ENCODE measurements at regions not wholly inside any gene's neighbourhood (a gene's known extent, or its start where the extent isn't known, plus 50 kb on each side); places are given as distances from the start of the nearest gene placed in this dataset.
"Not testable (repeated sequence)": the region's sequence is repeated elsewhere in the genome, so short reads cannot be mapped to it uniquely, and the experiment has no call there.

DNA sequence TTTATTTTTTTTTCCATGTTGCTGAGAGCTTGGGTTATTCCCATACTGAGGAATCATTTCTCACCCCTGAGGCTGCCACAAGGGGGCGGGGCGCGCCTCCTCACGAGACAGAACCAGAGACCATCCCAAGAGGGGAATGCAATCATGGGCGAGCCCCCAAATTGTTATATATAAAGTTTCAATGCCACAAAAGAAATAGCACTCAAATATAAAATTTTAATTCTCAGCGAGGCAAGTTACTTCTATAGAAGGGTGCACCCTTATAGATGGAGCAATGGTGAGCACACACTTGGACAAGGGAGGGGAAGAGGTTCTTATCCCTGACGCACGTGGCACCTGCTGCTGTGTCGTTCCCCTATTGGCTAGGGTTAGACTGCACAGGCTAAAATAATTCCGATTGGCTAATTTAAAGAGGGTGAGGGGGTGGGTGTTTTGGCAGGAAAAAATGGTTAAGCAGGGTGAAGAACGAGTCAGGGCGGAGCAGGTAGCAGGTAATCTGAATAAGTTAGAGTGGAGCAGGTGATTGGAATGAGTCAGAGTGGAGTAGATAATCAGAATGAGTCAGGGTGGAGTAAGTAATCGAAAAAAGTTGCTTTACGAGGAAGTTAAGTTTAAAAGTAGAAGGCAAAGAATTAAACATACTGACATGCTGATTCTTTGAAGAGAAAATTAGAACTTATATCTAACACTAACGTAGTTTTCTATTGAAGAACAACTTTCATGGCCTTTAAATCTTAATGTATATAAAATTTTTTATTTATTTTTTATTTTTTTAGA, 177.5 kb downstream of the MTCL1 start:
- BruUV-seq (replicated peaks) = no TSS peak
- Mint-ChIP-seq H3K9me3 (ENCODE audit: unreplicated experiment) (peaks cover 62% of the 10 kb centered on the region), H3K4me1 (ENCODE audit: low read depth, unreplicated experiment) (no peaks in the 10 kb centered on the region), H3K36me3 (ENCODE audit: insufficient read depth, unreplicated experiment) (no peaks in the 10 kb centered on the region), H3K27me3 (ENCODE audit: insufficient read depth, unreplicated experiment) (no peaks in the 10 kb centered on the region), H3K4me3 (ENCODE audit: unreplicated experiment) (no peak overlapping the region), H3K27ac (ENCODE audit: unreplicated experiment) (no peak overlapping the region)
- peaks cover 16% of the 10 kb centered on the region for H3K9me3 ChIP-seq
- DNase-seq = peak; percentile 54 to 59
- TF ChIP-seq CTCF (IDR thresholded peaks at IDR 0.05; ENCODE audit: insufficient read depth in 1 of 2, low read depth in 1 of 2, low read length in 1 of 2, severe bottlenecking in 1 of 2, unreplicated experiment in 1 of 2) = peak in 1 of 2 experiments; percentile 38
- no peaks in the 10 kb centered on the region for H3K27me3 ChIP-seq (replicated peaks; ENCODE audit: control insufficient read depth, insufficient read depth, low read length)
- no peak overlapping the region for H3K4me3 ChIP-seq (ENCODE audit: low read depth, low read length)
- no peaks in the 10 kb centered on the region for H3K36me3 ChIP-seq (ENCODE audit: control insufficient read depth, insufficient read depth, low read length)
- POLR2A ChIA-PET = no interaction called here
- intact Hi-C loops (cut with micrococcal nuclease; ENCODE audit: unreplicated experiment) = loop anchor here (1.0 kb wide), 1 partner anchor 99 kb away; no protein-coding TSS in a partner anchor
- no peaks in the 10 kb centered on the region for H3K4me1 ChIP-seq
- CTCF ChIA-PET = no interaction called here

DNA sequence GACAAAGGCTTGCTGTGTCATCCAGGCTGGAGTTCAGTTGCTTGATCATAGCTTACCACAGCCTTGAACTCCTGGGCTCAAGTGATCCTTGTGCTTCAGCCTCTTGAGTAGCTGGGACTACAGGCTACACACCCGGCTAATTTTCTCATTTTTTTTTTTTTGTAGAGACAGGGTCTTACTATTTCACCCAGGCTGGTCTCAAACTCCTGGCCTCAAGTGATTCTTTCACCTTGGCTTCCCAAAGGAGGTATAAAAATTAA, 178.0 kb downstream of the MTCL1 start:
- peaks cover 67% of the 10 kb centered on the region for H3K9me3 Mint-ChIP-seq (ENCODE audit: unreplicated experiment)
- H3K9me3 ChIP-seq = peaks cover 17% of the 10 kb centered on the region
- no peaks in the 10 kb centered on the region for H3K27me3 Mint-ChIP-seq (ENCODE audit: insufficient read depth, unreplicated experiment)
- no peak overlapping the region for H3K4me3 ChIP-seq (ENCODE audit: low read depth, low read length)
- TF ChIP-seq CTCF (IDR thresholded peaks at IDR 0.05; ENCODE audit: insufficient read depth in 1 of 2, low read depth in 1 of 2, low read length in 1 of 2, severe bottlenecking in 1 of 2, unreplicated experiment in 1 of 2) = no peak
- no peak overlapping the region for H3K4me3 Mint-ChIP-seq (ENCODE audit: unreplicated experiment)
- CTCF ChIA-PET = no interaction called here
- H3K36me3 Mint-ChIP-seq (ENCODE audit: insufficient read depth, unreplicated experiment) = no peaks in the 10 kb centered on the region
- no peaks in the 10 kb centered on the region for H3K4me1 ChIP-seq
- no TSS peak for BruUV-seq (replicated peaks)
- POLR2A ChIA-PET = no interaction called here
- intact Hi-C loops (cut with micrococcal nuclease; ENCODE audit: unreplicated experiment) = no loop called here
- no peaks in the 10 kb centered on the region for H3K36me3 ChIP-seq (ENCODE audit: control insufficient read depth, insufficient read depth, low read length)
- no peak for DNase-seq
- no peaks in the 10 kb centered on the region for H3K4me1 Mint-ChIP-seq (ENCODE audit: low read depth, unreplicated experiment)
- no peaks in the 10 kb centered on the region for H3K27me3 ChIP-seq (replicated peaks; ENCODE audit: control insufficient read depth, insufficient read depth, low read length)
- no peak overlapping the region for H3K27ac Mint-ChIP-seq (ENCODE audit: unreplicated experiment)

- H3K4me3 Mint-ChIP-seq (ENCODE audit: unreplicated experiment); H3K36me3 Mint-ChIP-seq (ENCODE audit: insufficient read depth, unreplicated experiment); H3K4me1 Mint-ChIP-seq (ENCODE audit: low read depth, unreplicated experiment); H3K4me3 ChIP-seq (ENCODE audit: low read depth, low read length); H3K36me3 ChIP-seq (ENCODE audit: control insufficient read depth, insufficient read depth, low read length); H3K27me3 ChIP-seq (replicated peaks; ENCODE audit: control insufficient read depth, insufficient read depth, low read length); BruUV-seq (replicated peaks); H3K27ac Mint-ChIP-seq (ENCODE audit: unreplicated experiment); H3K27me3 Mint-ChIP-seq (ENCODE audit: insufficient read depth, unreplicated experiment); DNase-seq; intact Hi-C loops (cut with micrococcal nuclease; ENCODE audit: unreplicated experiment); CTCF ChIA-PET; POLR2A ChIA-PET: not testable (repeated sequence)
- peaks cover 21% of the 10 kb centered on the region for H3K4me1 ChIP-seq
- peaks cover 44% of the 10 kb centered on the region for H3K9me3 Mint-ChIP-seq (ENCODE audit: unreplicated experiment)
- peaks cover 34% of the 10 kb centered on the region for H3K9me3 ChIP-seq
Measured at GRCh38 chr18:8887877-8888276, 182.5 kb downstream of the MTCL1 start.

DNA sequence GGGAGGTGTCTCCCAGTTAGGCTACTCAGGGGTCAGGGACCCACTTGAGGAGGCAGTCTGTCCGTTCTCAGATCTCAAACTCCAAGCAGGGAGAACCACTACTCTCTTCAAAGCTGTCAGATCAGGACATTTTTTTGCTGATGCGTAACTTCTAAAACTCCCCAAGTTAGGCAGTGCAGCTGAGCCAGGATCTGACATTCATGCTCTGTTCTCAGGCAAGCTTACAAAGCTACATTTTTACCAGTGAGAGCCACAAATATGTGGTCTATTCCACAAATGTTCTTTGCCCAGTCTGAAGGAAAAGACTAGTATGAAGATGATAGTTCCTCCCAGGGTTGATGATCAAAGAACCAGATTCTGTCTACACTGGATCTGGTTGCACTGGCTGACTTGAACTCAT, 184.1 kb downstream of the MTCL1 start:
- Mint-ChIP-seq H3K4me1 (ENCODE audit: low read depth, unreplicated experiment) (peaks cover 10% of the 10 kb centered on the region), H3K4me3 (ENCODE audit: unreplicated experiment) (no peak overlapping the region), H3K9me3 (ENCODE audit: unreplicated experiment) (peaks cover 40% of the 10 kb centered on the region), H3K27ac (ENCODE audit: unreplicated experiment) (no peak overlapping the region), H3K27me3 (ENCODE audit: insufficient read depth, unreplicated experiment) (no peaks in the 10 kb centered on the region), H3K36me3 (ENCODE audit: insufficient read depth, unreplicated experiment) (no peaks in the 10 kb centered on the region)
- peaks cover 21% of the 10 kb centered on the region for H3K4me1 ChIP-seq
- no peak for TF ChIP-seq CTCF (IDR thresholded peaks at IDR 0.05; ENCODE audit: insufficient read depth in 1 of 2, low read depth in 1 of 2, low read length in 1 of 2, severe bottlenecking in 1 of 2, unreplicated experiment in 1 of 2)
- no peak for DNase-seq
- peaks cover 28% of the 10 kb centered on the region for H3K9me3 ChIP-seq
- no peaks in the 10 kb centered on the region for H3K36me3 ChIP-seq (ENCODE audit: control insufficient read depth, insufficient read depth, low read length)
- no TSS peak for BruUV-seq (replicated peaks)
- intact Hi-C loops (cut with micrococcal nuclease; ENCODE audit: unreplicated experiment) = no loop called here
- ChIA-PET POLR2A (no interaction called here), CTCF (no interaction called here)
- H3K27me3 ChIP-seq (replicated peaks; ENCODE audit: control insufficient read depth, insufficient read depth, low read length) = no peaks in the 10 kb centered on the region
- no peak overlapping the region for H3K4me3 ChIP-seq (ENCODE audit: low read depth, low read length)

DNA sequence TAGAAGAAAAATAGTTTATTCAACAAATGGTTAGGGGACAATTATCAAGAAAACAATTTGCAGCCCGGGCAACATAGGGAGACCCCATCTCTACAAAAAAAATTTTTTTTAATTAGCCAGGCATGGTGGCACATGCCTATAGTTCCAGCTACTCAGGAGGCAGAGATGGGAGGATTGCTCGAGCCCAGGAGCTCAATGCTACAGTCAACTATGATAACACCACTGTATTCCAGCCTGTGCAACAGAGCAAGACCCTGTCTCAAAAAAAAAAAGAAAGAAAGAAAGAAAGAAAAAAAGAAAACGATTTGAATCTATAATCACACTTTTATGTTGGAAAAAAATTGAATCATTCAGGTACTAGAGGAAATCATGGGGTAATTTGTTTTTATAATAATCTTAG, 185.1 kb downstream of the MTCL1 start:
- H3K4me1 Mint-ChIP-seq (ENCODE audit: low read depth, unreplicated experiment); H3K27me3 Mint-ChIP-seq (ENCODE audit: insufficient read depth, unreplicated experiment); H3K36me3 ChIP-seq (ENCODE audit: control insufficient read depth, insufficient read depth, low read length); BruUV-seq (replicated peaks); POLR2A ChIA-PET; DNase-seq; H3K36me3 Mint-ChIP-seq (ENCODE audit: insufficient read depth, unreplicated experiment); H3K4me3 ChIP-seq (ENCODE audit: low read depth, low read length); H3K27me3 ChIP-seq (replicated peaks; ENCODE audit: control insufficient read depth, insufficient read depth, low read length): not testable (repeated sequence)
- CTCF ChIA-PET = interaction anchor here (0.6 kb wide), 1 partner anchor 183 kb away, joined by 3 read pairs; no protein-coding TSS in a partner anchor
- Mint-ChIP-seq H3K4me3 (ENCODE audit: unreplicated experiment) (peak overlapping the region; percentile 64), H3K9me3 (ENCODE audit: unreplicated experiment) (peaks cover 44% of the 10 kb centered on the region), H3K27ac (ENCODE audit: unreplicated experiment) (peak overlapping the region; percentile 93)
- intact Hi-C loops (cut with micrococcal nuclease; ENCODE audit: unreplicated experiment) = loop anchor here (2.0 to 10.0 kb wide), 4 partner anchors 18 to 186 kb away; partner anchors contain the start of gene MTCL1
- Histone ChIP-seq H3K4me1 (peaks cover 21% of the 10 kb centered on the region), H3K9me3 (peaks cover 28% of the 10 kb centered on the region)
